SK-N-MC (cell line): ENCODE measurements at regions not wholly inside any gene's neighbourhood (a gene's known extent, or its start where the extent isn't known, plus 50 kb on each side); places are given as distances from the start of the nearest gene placed in this dataset.

Experiments used
- EZH2 ChIP-seq: fragments of 200-600 bp; sonication (generic); IDR thresholded peaks from one replicate; pipeline ENCODE4 v1.6.1; 2017; ENCODE audit warnings: antibody characterized with exemption
- POLR2AphosphoS5 ChIP-seq: IDR thresholded peaks from 2 replicates; pipeline ENCODE4 v1.6.1; 2012; ENCODE audit warnings: mild to moderate bottlenecking, low read depth, low read length, borderline replicate concordance

DNA sequence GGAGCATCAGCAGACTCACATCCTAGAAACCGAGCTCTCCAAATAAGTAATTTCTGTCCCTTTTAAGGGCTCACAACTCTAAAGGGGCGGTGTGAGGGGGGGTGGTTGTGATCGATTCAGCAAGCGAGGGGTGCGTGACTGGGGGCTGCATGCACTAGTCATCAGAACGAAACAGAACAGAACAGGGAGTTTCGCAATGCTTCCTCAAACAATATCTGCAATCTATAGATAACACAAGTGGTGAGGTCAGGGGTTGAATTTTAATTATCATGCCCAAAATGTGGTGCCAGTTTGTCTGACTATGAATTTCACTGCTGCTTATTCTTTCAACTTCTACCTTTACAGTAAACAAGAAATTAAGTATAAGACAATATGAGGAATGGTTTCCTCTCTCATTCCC lies 1003.0 kb upstream of the NCAM2 start:
- TF ChIP-seq EZH2, result no peak
- TF ChIP-seq POLR2AphosphoS5, result no peak
